ENCODE measurements at regions not wholly inside any gene's neighbourhood (a gene's known extent, or its start where the extent isn't known, plus 50 kb on each side); places are given as distances from the start of the nearest gene placed in this dataset.
"Not testable (repeated sequence)": the region's sequence is repeated elsewhere in the genome, so short reads cannot be mapped to it uniquely, and the experiment has no call there.

GRCh38 chr6:74598462-74599393, 607.1 kb downstream of the COL12A1 start:
- H3K4me1 ChIP-seq, result no peaks in the 10 kb centered on the region
- H3K9me3 ChIP-seq, result no peaks in the 10 kb centered on the region
- H3K27ac ChIP-seq, result peak overlapping the region in 1 of 4 donors; percentile 17
- DNase-seq (no peak), ATAC-seq (ENCODE audit: low FRiP score in 2 of 2) (no peak)
- 73 to 78% methylated on average over 3 of the region's 3 CpGs for WGBS, 2 donors
- no peaks in the 10 kb centered on the region for H3K27me3 ChIP-seq
- H3K36me3 ChIP-seq, result no peaks in the 10 kb centered on the region
- H3K4me3 ChIP-seq, result no peak overlapping the region
- no peak for TF ChIP-seq POLR2AphosphoS5 (IDR thresholded peaks at IDR 0.05)
- TF ChIP-seq EP300 (IDR thresholded peaks at IDR 0.05), result peak in 1 of 4 donors; percentile 11

- Histone ChIP-seq H3K27ac (no peak overlapping the region), H3K36me3 (no peaks in the 10 kb centered on the region), H3K27me3 (no peaks in the 10 kb centered on the region), H3K4me1 (no peaks in the 10 kb centered on the region), H3K4me3 (no peak overlapping the region), H3K9me3 (no peaks in the 10 kb centered on the region)
- TF ChIP-seq EP300 (IDR thresholded peaks at IDR 0.05) (no peak), POLR2AphosphoS5 (IDR thresholded peaks at IDR 0.05) (no peak), POLR2A (IDR thresholded peaks at IDR 0.05) (no peak), CTCF (IDR thresholded peaks at IDR 0.05) (no peak)
- DNase-seq, result no peak
- 94 to 98% methylated on average over 1 of the region's 1 CpG for WGBS, 2 donors
- no peak for ATAC-seq (ENCODE audit: low FRiP score in 2 of 2)
Observed at GRCh38 chr6:74597840-74598239, 608.0 kb downstream of the COL12A1 start.

- no peak for DNase-seq
- 72 to 76% methylated on average over 2 of the region's 2 CpGs for WGBS, 2 donors
- Histone ChIP-seq H3K27ac (no peak overlapping the region), H3K4me1 (no peaks in the 10 kb centered on the region), H3K27me3 (no peaks in the 10 kb centered on the region), H3K36me3 (no peaks in the 10 kb centered on the region), H3K9me3 (no peaks in the 10 kb centered on the region), H3K4me3 (no peak overlapping the region)
- no peak for TF ChIP-seq CTCF (IDR thresholded peaks at IDR 0.05)
- TF ChIP-seq EP300 (IDR thresholded peaks at IDR 0.05), result no peak
- no peak for TF ChIP-seq POLR2A (IDR thresholded peaks at IDR 0.05)
- no peak for TF ChIP-seq POLR2AphosphoS5 (IDR thresholded peaks at IDR 0.05)
- ATAC-seq (ENCODE audit: low FRiP score in 2 of 2), result no peak
Observed at GRCh38 chr6:74597266-74597665, 608.6 kb downstream of the COL12A1 start.

GRCh38 chr6:74596588-74596987, 609.3 kb downstream of the COL12A1 start:
- H3K27me3 ChIP-seq, result no peaks in the 10 kb centered on the region
- no peaks in the 10 kb centered on the region for H3K9me3 ChIP-seq
- DNase-seq (no peak), ATAC-seq (ENCODE audit: low FRiP score in 2 of 2) (no peak)
- H3K4me3 ChIP-seq, result no peak overlapping the region
- no peaks in the 10 kb centered on the region for H3K36me3 ChIP-seq
- H3K27ac ChIP-seq, result peak overlapping the region in 1 of 4 donors; percentile 1
- no peaks in the 10 kb centered on the region for H3K4me1 ChIP-seq
- no peak for TF ChIP-seq POLR2AphosphoS5 (IDR thresholded peaks at IDR 0.05)
- no peak for TF ChIP-seq CTCF (IDR thresholded peaks at IDR 0.05)
- no peak for TF ChIP-seq EP300 (IDR thresholded peaks at IDR 0.05)
- no peak for TF ChIP-seq POLR2A (IDR thresholded peaks at IDR 0.05)

- 68 to 81% methylated on average over 3 of the region's 4 CpGs for WGBS, 2 donors
- H3K4me1 ChIP-seq; H3K27ac ChIP-seq; ATAC-seq (ENCODE audit: low FRiP score in 2 of 2); H3K4me3 ChIP-seq; DNase-seq; H3K36me3 ChIP-seq; H3K27me3 ChIP-seq; H3K9me3 ChIP-seq: not testable (repeated sequence)
Observed at GRCh38 chr6:74594350-74594749, 611.5 kb downstream of the COL12A1 start.

Data from upper lobe of left lung (tissue), 6 donors.